Middle frontal gyrus (tissue), 1 donor: ENCODE measurements at regions not wholly inside any gene's neighbourhood (a gene's known extent, or its start where the extent isn't known, plus 50 kb on each side); places are given as distances from the start of the nearest gene placed in this dataset.

Experiments used
- DNase-seq: peaks from one replicate; pipeline ENCODE4 v3.0.0-alpha.2; 2015; ENCODE audit warnings: low spot score; ENCODE audit errors: extremely low spot score

DNA sequence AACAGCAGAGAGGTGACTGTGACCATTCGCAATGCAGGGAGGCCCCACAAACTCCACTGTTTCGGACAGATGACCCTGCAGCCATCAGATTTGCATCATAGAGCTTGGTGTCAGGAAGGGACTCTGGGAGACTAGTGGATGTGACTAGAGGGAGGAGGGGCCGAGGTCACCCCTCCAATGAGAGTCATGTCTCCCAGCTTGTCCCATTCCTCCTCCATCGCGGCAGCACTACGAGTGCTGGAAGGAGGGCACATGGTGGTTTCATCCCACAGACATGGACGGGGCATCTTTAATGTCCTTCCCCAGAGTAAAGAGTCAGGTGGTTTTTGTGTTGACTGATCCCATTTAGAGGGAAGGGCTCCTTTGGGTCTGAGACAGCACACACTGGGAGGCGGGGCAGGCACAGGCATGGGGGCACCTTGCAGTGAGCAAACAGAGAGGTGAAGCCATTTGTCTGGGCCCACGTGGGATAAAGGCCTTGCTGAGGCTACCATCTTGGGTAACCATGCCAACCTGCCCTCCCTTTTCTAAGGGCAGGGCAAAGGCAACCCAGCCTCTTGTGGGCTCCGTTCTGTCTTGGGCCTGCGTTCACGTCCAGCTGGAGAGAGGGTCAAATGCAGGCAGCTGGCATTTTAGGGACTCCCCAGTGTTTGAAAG lies 208.1 kb downstream of the ASB1 start:
- no peak for DNase-seq

DNA sequence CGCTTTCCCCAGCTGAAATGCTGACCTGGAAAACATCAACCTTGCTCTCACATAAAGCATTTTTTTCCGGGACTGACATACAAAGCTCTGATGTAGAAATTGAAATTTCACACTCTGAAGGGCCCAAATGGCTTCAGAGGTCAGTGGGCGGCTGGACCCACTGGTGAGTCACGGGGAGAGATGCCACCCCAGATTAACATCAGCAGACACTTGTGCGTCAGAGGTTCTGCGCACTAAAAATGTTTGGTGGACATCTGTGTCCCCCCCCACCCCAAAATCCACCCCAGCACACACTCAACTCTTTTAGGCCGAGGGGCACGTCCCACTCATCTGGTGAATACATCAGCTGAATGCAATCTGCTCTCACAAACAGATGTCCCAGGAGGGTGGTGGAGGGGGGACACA lies 208.9 kb downstream of the ASB1 start:
- DNase-seq = no peak

DNA sequence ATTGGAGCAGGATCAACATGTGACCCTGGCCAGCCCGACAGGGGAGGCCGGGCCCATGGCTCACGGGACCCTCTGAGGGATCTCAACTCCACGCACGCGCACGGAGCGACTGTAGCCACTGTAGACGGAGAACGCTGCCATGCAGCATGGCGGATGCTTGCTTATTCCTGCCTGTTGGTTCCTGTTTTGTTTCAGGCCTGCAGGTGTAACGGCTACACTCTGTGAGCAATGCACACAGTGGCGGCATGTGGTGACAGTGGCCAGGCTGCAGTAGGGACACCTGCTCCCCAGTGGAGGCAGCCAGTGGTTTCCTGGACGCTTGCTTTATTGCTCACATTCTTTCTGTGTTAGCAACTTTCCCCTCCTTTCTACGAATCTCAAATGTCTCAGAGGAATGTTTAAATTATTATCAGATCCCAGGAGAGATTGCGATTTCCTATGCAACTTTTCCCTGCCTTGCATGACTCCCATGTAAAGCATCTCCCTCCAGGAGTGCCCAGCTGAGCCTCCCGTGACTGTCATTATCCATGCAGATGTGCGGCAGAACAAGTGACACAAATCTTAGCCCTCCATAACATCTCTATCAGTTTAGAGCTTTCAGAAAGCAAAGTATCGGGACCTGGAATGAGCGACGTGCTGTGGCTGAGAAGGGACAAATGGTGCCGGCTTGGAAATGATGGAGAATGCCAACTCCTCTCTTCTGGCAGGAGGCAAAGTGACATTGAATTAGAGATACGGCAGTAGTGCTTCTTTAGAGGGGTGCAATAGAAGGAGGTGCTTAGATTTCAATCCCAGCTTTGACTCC lies 209.7 kb downstream of the ASB1 start:
- no peak for DNase-seq

DNA sequence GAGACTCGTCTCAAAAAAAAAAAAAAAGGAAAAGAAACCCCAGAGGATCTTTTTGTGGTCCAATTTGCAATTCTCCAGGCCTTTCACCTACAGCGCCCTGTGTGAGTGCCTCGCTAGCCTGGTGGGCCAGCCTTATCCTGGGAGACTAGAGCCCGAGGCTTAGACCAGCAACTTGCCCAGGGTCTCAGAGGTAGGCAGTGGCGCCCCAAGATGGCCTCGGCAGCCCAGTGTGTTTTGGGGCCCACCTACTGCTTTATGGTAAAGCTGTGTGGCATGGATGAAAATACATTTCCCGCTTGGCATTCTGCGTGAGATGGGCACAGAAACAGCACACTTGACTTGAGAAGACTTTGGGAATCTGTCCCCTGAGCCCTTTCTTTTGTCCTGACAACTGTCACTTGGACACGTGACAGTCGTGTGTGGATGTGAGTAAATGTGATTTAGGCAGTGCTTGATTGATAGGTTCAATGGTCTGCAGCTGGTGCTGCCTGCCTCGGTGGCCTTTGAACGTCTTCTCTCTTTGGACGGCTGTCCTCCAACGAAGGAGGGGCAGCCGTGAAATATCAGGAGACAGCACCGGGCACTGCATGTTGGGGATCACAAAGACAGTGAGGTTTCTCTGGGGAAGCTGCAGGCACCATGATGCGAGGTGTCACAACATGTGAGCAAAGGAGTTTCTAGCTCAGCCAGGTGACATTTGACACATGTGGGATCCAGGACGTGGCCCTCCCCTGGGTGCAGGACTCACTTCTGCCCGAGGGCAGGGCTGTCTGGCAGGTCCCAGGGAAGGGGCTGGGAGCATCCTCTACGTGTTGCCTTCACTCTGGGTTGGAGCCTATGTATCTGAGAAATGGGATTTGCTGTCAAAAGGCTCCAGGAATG lies 209.5 kb upstream of the TWIST2 start:
- no peak for DNase-seq

DNA sequence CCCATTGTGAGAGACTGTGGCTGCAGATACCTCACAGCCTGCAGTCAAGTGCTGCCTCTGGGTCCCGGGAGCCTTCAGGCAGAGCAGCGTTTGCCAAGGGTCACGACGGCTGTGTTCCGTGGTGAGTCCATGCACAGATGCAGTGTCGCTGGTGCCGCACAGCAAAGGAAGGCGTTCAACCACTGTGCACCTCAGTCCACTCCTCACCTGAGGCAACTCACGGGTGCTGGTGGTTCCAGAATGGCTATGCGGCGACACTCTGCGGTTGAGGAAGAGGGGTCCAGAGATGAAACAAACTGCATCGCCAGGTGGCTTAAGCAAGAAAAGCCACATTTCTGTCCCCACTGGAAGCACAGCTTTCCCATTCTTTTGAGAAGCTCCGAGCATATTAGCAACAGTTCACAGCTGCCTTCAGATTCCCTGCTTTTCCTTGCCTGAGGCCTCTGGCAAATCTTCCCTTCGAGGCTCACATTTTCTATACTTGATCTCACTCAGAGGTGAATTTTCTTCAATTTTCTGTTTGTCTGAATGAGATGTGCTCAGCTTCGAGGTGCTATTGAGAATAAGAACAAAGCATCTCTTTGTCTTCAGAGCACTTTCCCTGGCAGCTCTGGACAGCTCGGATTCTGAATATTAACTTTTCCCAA lies 208.8 kb upstream of the TWIST2 start:
- DNase-seq = no peak

DNA sequence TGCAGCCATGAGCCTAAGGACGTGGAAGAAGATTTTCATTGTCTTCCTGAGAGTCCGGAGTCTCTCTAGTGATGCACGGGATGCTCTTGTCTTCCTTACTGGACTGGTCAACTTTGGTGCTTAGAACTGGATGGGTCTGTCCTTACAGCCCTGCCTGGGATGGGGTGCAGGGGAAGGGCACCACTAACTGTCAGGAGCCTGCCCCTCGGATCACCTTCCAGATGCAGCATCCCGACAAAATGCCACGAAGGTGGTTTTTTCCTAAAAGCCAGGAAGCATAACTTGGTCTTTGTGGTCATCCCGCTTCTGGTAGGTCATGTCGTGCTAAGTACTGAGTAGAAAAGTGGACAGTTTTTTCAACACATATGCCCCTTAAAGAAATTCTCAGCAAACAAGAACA lies 207.4 kb upstream of the TWIST2 start:
- DNase-seq = no peak

DNA sequence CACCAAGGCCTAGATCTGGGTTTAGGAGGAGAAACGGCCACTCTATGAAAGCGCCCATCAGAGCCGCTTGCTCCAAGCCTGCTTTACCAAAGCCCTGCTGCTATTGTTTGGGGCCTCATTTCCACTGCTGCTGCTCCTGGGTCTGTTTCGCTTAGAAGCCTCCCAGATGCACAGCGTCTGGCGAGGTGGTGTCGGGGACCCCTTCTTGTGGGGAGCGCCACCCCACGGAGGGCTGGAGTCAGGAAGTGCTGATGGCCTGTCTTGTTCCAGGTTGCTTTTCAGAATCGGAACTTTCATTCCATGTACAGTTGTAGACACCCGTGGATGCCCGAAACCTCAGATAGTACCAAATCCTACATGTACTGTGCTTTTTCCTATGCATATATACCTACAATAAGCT lies 204.9 kb upstream of the TWIST2 start:
- DNase-seq = no peak

DNA sequence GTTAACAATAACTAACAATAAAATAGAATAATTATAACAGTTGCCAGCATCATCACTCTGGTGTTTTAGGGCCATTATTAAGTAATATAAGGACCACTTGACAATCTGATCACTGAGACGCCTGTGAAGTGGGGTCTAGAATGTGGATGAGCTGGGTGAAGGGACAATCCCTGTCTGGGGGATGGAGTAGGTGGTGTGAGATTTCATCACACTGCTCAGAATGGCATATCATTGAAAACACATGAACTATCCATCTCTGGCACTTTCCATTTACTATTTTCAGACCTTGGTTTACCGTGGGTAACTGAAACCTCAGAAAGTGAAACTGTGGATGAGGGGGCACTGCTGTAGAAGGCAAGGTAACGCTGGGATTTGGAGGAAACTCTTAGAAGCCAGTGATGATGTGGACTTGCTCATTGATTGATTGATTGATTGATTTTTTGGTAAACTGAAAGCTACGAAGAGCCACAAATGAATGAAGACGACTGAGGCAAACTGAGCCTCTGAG lies 204.4 kb upstream of the TWIST2 start:
- no peak for DNase-seq

DNA sequence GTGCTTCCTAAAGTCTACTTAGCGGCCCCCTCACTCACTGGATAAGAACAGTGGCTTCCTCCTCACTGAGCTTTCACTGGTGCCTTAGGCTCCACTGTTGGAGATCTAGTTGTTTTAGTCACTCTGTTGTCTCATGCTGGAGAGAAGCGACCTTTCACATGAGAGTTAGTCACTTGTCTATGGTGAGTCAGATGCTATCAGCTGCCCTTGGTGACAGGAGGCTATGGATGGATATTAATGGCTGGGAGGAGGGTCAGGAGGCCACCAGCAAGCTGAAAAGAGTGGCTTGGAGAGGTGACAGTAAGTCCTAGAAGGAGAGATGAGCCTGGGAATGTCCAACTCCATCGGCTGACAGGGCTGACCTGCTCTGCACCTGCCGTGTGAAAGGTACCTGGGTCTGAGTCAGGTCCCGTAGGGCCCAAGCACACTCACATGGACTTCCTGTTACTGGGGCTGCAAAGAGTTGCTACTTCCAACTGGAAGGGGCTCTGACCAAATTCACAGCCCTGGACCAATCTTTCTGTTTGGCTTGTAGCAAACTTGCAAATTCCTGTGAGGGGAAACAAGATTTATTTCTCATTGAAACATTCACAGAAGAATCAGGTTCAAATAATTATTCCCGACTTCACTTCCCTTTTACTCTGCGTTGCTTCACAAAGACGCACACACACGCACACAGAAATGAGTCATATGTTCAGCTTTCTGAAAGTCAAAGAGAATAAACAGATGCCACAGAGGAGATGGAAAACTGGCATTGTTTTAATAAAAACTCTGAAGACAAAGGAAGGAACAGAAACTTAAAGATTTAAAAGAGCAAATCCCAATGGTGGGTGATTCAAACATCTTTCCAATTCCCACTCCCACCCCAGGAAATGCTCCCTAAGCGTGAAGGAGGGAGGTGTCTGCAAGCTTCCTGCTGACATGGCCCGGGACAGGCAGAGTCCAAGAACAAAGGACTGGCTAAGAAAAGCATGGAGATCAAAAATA lies 203.5 kb upstream of the TWIST2 start:
- DNase-seq = no peak

DNA sequence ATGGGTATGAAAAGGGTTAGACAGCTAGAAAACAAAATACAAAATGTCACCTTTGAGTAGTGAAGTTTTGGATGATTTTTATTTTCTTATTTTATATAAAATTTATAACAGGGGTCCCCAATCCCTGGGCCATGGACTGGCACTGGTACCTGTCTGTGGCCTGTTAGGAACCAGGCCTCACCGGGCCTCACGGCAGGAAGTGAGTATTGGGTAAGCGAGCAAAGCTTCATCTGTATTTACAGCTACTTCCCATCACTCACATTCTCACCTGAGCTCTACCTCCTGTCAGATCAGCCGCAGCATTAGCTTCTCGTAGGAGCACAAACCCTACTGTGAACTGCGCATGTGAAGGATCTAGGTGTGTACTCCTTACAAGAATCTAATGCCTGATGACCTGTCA lies 202.8 kb upstream of the TWIST2 start:
- DNase-seq = no peak

DNA sequence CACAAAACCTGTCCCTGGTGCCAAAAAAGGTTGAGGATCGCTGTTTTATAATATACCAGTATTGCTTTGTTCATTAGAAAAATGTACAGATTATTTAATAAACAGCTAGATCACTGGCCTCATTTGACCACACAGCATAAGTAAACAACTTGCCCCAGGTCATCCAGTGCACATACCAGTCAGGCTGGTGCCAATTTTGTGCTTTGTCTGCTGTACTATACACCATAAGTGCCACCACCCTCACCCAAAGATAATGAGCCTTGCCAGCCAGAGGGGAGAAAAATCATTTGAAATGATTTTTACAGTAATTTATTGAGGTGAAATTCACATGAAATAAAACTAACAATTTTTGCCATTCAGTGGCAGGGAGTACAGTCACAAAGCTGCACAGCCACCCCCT lies 202.2 kb upstream of the TWIST2 start:
- DNase-seq = no peak

DNA sequence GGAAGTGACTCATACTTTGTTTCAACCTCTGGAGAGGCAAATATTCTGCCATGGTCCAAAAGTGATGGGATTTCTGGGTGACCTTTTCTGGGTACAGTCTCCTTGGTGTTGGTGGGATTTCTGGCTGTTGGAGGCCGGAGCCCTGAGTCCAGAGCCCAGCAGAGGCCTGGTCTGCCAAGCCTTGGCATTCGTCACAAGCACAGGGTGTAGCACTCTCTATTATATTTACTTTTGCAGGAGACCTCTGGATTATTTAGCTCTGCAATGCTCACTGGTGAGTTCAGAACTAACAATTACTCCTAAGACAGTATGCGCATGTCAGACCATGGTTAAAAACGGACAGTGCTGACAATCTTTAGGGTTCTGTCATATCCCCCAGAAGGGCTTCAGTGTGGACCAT lies 201.6 kb upstream of the TWIST2 start:
- no peak for DNase-seq

DNA sequence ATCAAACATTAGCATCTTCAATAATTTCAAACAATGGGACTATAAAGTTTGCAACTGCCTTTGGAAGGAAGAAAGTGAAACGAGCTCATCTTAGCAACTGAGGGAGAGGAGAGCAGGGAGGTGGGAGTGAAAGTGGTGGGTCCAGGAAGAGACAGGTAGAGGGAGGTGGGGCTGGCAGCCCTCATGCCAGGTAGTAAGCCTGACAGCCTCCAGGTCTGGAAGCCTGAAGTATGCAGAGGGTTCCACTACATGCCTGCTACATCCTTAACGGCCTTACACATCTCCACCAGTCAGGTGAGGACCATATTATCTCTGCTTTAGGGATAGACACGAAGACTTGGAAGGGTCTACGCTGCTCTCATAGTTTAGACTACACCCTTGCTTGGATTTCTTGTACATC lies 201.1 kb upstream of the TWIST2 start:
- DNase-seq = no peak

DNA sequence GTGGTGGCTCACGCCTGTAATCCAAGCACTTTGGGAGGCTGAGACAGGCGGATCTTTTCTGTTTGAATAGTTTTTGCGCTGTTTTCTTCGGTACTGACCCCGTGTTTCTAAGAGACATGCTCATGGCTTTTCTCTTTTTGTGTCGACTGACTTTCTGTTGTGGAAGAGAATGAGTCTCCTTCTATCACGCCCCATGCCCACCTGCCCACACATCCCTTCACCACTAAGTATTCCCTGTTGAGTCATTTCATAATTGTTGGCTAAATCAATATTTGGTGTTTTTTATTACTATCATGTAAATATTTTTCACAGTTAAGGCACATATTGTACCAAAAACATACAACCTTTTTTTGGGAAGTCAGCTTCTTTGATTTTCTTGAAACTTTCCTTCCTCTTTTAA lies 198.8 kb upstream of the TWIST2 start:
- DNase-seq = no peak

DNA sequence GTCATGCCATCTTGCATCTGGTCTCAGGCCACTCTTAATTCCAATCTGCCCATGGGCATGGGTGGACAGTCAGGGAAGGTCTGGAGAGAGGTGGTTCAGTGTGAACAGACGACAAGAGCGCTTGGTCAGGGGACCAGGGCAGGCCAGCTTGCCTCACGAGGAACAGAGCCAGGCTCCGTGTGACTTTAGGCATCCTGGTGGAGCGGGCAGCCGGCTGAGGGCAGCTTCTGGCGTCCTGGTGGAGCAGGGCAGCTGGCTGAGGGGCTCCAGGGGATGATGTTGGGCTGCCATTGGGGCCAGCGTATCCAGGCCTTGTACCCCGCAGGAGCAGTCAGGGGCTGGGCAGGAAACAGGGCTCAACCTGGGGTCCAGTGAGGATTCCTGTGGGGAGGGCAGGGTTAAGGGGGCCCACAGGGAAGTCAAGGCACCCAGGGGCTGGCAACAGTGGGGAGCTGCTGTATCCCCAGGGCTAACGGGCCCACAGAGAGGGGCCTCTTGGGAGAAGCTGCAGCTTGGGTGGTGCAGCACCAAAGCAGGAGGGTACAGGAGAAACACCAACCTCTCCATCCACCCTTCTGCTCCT lies 197.9 kb upstream of the TWIST2 start:
- DNase-seq = no peak

DNA sequence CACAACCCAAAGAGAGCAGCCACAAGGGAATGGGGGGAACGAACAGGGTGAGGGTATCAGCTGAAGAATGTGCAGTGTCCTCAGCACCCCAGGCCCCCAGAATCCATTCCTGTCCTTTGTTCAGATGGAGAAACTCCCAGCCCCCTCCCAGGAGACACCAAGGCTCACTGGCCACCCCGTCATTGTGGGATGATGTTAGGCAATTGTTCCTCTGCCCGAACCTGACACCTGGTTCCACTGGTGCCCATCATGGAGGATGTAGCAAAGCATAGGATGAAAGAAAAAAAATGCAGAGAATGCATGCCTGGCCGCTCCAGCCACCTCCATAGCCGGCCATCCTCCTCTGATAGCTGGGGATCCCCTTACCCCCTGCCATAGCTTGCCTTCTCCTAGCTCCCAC lies 197.3 kb upstream of the TWIST2 start:
- no peak for DNase-seq

DNA sequence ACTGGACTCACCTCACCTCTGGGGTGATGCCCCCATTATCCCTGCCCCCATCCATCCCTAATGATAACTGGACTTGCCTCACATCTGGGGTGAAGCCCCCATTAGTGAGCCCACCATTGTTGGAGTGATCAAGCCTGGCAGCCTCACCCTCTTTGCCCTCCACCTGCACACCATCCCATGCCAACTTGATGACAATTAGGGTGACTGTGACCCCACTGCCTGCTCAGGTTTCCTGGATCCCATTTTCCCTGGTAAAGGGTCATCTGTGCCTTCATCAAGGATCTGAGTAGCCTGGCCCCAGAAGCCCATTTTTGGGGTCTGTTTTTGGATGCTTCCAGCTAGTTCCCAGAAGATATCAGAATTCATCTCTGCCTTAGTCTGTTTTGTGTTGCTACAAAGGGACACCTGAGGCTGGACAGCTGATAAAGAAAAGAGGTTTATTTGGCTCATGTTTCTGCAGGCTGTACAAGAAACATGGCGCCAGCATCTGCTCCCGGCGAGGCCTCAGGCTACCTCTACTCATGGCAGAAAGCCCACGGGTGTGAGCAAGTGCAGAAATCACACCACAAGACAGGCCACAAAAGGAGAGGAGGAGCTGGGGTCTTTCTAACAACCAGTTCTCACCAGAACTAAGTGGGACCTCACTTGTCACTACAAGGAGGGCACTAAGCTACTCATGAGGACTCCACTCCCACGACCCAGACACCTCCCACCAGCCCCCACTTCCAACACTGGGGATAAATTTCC lies 196.4 kb upstream of the TWIST2 start:
- DNase-seq = no peak

DNA sequence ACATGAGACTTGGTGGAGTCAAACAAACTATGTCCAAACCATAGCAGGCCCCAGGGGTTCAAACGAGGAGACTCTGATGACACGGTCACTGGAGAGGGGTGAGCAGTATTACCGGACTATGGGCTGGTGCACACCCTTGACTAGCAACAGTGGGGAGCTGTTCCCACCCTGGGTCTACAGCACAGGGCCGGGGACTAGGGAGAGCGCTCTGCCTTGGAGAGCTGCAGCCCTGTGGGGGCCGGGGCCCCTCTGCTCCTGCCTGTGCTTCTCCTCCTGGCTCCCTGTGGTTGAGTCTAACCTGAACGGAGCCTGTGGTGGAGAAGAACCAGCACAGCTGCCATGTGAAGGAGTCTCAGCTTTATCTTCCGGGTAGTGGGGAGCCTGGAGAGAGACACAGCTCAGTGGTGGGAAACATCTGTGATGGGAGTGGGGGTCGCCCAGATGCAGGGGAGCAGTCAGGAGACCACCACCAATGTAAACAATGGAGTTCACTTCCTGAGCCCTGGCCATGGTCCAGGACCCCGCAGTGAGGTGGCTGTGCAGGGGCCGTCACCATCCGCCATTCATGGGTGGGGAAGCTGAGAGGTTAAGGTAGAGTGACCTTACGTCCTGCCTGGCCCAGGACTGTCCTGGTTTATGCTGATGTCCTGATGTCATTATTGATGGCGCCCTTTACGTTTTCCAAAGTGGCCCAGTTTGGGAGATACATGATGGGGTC lies 195.7 kb upstream of the TWIST2 start:
- DNase-seq = no peak

DNA sequence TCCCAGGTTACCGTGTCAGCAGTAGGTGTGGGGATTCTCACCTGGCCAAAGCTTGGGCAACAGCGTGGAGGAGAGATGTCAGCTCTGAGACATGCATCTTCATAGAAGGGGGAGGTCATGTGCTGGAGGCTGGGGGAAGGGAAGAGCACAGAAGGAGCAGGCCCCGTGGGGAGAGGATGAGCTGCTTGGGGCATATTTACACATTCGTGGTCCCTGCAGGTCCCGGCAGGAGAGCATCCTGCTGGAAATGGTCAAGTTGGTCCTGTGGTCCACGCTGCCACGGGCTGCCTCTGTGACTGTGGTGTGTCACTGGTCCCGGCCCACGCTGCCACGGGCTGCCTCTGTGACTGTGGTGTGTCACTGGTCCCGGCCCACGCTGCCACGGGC lies 195.1 kb upstream of the TWIST2 start:
- DNase-seq = no peak
